ENCODE measurements at regions not wholly inside any gene's neighbourhood (a gene's known extent, or its start where the extent isn't known, plus 50 kb on each side); places are given as distances from the start of the nearest gene placed in this dataset.

GRCh38 chr15:95868970-95869369 is 461.5 kb upstream of the NR2F2 start:
- TF ChIP-seq CTCF (IDR thresholded peaks at IDR 0.05) (no peak), POLR2A (IDR thresholded peaks at IDR 0.05) (no peak)
